Keratinocyte (primary cell): ENCODE measurements at regions not wholly inside any gene's neighbourhood (a gene's known extent, or its start where the extent isn't known, plus 50 kb on each side); places are given as distances from the start of the nearest gene placed in this dataset.

Source experiments
- DNase-seq: peaks from one replicate; pipeline ENCODE4 v3.0.0-alpha.2; 2011; ENCODE audit warnings: low read depth, missing footprints, low spot score
- FAIRE-seq: peaks from 2 replicates; lab custom pipeline; 2011; peaks lifted over from hg19 to GRCh38; lab: Jason Lieb, UNC
- H2AFZ ChIP-seq: 2 replicates; pipeline ENCODE4 v1.6.0; 2012; ENCODE audit warnings: low read length, control low read depth, inconsistent platforms; ENCODE audit not compliant: control insufficient read depth
- H3K27ac ChIP-seq: 2 replicates; pipeline ENCODE4 v1.5.1; 2011; ENCODE audit warnings: low read length; ENCODE audit not compliant: control insufficient read depth, insufficient read depth
- H3K27me3 ChIP-seq: 3 replicates; pipeline ENCODE4 v1.6.0; 2011; ENCODE audit warnings: low read length; ENCODE audit not compliant: control insufficient read depth, insufficient read depth; ENCODE audit errors: extremely low read depth
- H3K36me3 ChIP-seq, 2 experiments: 2 replicates in 1 of 2; 3 replicates in 1 of 2; pipeline ENCODE4 v1.5.1; 2011; ENCODE audit warnings: low read length in 2 of 2, mild to moderate bottlenecking in 1 of 2; ENCODE audit not compliant: control insufficient read depth in 2 of 2, insufficient read depth in 2 of 2; ENCODE audit errors: extremely low read depth in 1 of 2
- H3K4me1 ChIP-seq: 3 replicates; pipeline ENCODE4 v1.5.1; 2011; ENCODE audit warnings: low read length; ENCODE audit not compliant: control insufficient read depth, insufficient read depth; ENCODE audit errors: extremely low read depth
- H3K4me2 ChIP-seq: 3 replicates; pipeline ENCODE4 v1.6.0; 2011; ENCODE audit warnings: low read depth, low read length; ENCODE audit not compliant: control insufficient read depth, insufficient read depth; ENCODE audit errors: extremely low read depth
- H3K4me3 ChIP-seq, 3 experiments: fragments of 200-600 bp in 1 of 3; sonication (generic) in 1 of 3; 2 replicates in 2 of 3; 3 replicates in 1 of 3; pipeline ENCODE4 v1.5.1; 2011 to 2016; ENCODE audit warnings: low read length in 3 of 3, mild to moderate bottlenecking in 3 of 3, control low read depth in 2 of 3, inconsistent platforms in 1 of 3, low read depth in 1 of 3, mixed read lengths in 1 of 3, mixed run types in 1 of 3, moderate library complexity in 1 of 3; ENCODE audit not compliant: control insufficient read depth in 2 of 3, insufficient read depth in 2 of 3; ENCODE audit errors: extremely low read depth in 1 of 3
- H3K79me2 ChIP-seq: 2 replicates; pipeline ENCODE4 v1.6.0; 2012; ENCODE audit warnings: low read length; ENCODE audit not compliant: control insufficient read depth, insufficient read depth
- H3K9ac ChIP-seq: 3 replicates; pipeline ENCODE4 v1.6.0; 2011; ENCODE audit warnings: low read length; ENCODE audit not compliant: control insufficient read depth, insufficient read depth; ENCODE audit errors: extremely low read depth
- H3K9me1 ChIP-seq: 3 replicates; pipeline ENCODE4 v1.6.0; 2011; ENCODE audit warnings: low read length; ENCODE audit not compliant: control insufficient read depth, insufficient read depth; ENCODE audit errors: extremely low read depth
- H3K9me3 ChIP-seq: 2 replicates; pipeline ENCODE4 v1.5.1; 2012; ENCODE audit warnings: low read depth, low read length; ENCODE audit not compliant: control insufficient read depth
- H4K20me1 ChIP-seq: 3 replicates; pipeline ENCODE4 v1.6.0; 2011; ENCODE audit warnings: low read length; ENCODE audit not compliant: control insufficient read depth, insufficient read depth; ENCODE audit errors: extremely low read depth
- CTCF ChIP-seq, 3 experiments: IDR thresholded peaks in 1 of 3; conservative IDR thresholded peaks in 1 of 3; optimal IDR thresholded peaks in 1 of 3; 2 replicates in 2 of 3; 3 replicates in 1 of 3; pipeline versions ENCODE3 to v1.5.1; 2011; ENCODE audit warnings: low read length in 3 of 3, mild to moderate bottlenecking in 3 of 3, moderate library complexity in 2 of 3, control low read depth in 1 of 3, inconsistent platforms in 1 of 3; ENCODE audit not compliant: insufficient read depth in 2 of 3; ENCODE audit errors: extremely low read depth in 1 of 3
- EZH2 ChIP-seq: IDR thresholded peaks from one replicate; pipeline ENCODE4 v1.6.1; 2012; ENCODE audit warnings: inconsistent platforms, mild to moderate bottlenecking, low read length, moderate library complexity
- dilution Hi-C: fragments of 300-500 bp; cut with MboI; formaldehyde crosslinking; loops from one replicate; pipeline ENCODE4 v1.7.0; 2020; ENCODE audit warnings: low sequenced_read_pairs; ENCODE audit not compliant: extremely low pct_ligation_motif_present

GRCh38 chr5:97591781-97592180, 408.7 kb upstream of the RIOK2 start:
- Histone ChIP-seq H4K20me1 (no peaks in the 10 kb centered on the region), H3K27ac (no peak overlapping the region), H3K4me3 (no peak overlapping the region), H3K36me3 (no peaks in the 10 kb centered on the region), H3K9me3 (no peaks in the 10 kb centered on the region), H3K27me3 (no peaks in the 10 kb centered on the region), H3K9ac (no peak overlapping the region), H2AFZ (no peak overlapping the region), H3K79me2 (no peaks in the 10 kb centered on the region), H3K4me2 (no peak overlapping the region), H3K4me1 (no peaks in the 10 kb centered on the region), H3K9me1 (no peaks in the 10 kb centered on the region)
- DNase-seq = no peak
- dilution Hi-C loops = no loop called here
- no peak for FAIRE-seq
- TF ChIP-seq EZH2 (no peak), CTCF (optimal IDR thresholded peaks at IDR 0.05 in 1 of 3, IDR thresholded peaks at IDR 0.05 in 1 of 3, conservative IDR thresholded peaks at IDR 0.05 in 1 of 3; ENCODE audit: extremely low read depth in 1 of 3, insufficient read depth in 2 of 3, low read length in 3 of 3) (no peak)

GRCh38 chr5:97600486-97600885, 417.4 kb upstream of the RIOK2 start:
- H3K9me3 ChIP-seq = no peaks in the 10 kb centered on the region
- H2AFZ ChIP-seq = no peak overlapping the region
- no peak overlapping the region for H3K9ac ChIP-seq
- H3K27me3 ChIP-seq = no peaks in the 10 kb centered on the region
- no peak overlapping the region for H3K4me3 ChIP-seq
- no peak for DNase-seq
- H3K9me1 ChIP-seq = no peaks in the 10 kb centered on the region
- no peaks in the 10 kb centered on the region for H3K4me1 ChIP-seq
- FAIRE-seq = no peak
- dilution Hi-C loops = no loop called here
- no peaks in the 10 kb centered on the region for H3K79me2 ChIP-seq
- H4K20me1 ChIP-seq = no peaks in the 10 kb centered on the region
- H3K4me2 ChIP-seq = no peak overlapping the region
- H3K36me3 ChIP-seq = no peaks in the 10 kb centered on the region
- no peak overlapping the region for H3K27ac ChIP-seq
- TF ChIP-seq CTCF (optimal IDR thresholded peaks at IDR 0.05 in 1 of 3, IDR thresholded peaks at IDR 0.05 in 1 of 3, conservative IDR thresholded peaks at IDR 0.05 in 1 of 3; ENCODE audit: extremely low read depth in 1 of 3, insufficient read depth in 2 of 3, low read length in 3 of 3) = no peak
- no peak for TF ChIP-seq EZH2
